Activated naive CD4-positive, alpha-beta T cell treated with Interleukin-2 at 50 U/mL for 16 hours (primary cell): ENCODE measurements at regions not wholly inside any gene's neighbourhood (a gene's known extent, or its start where the extent isn't known, plus 50 kb on each side); places are given as distances from the start of the nearest gene placed in this dataset.
"Not testable (repeated sequence)": the region's sequence is repeated elsewhere in the genome, so short reads cannot be mapped to it uniquely, and the experiment has no call there.

ENCODE experiments used
- DNase-seq: peaks from one replicate; pipeline ENCODE4 v3.0.0-alpha.2; 2020

GRCh38 chr10:90199513-90199912 lies 498.1 kb downstream of the KIF20B start:
- DNase-seq: no peak

GRCh38 chr10:90204131-90204955 lies 503.0 kb downstream of the KIF20B start:
- DNase-seq: no peak

- no peak for DNase-seq
Observed at GRCh38 chr10:90204956-90205314, 503.5 kb downstream of the KIF20B start.

GRCh38 chr10:90205340-90205739 lies 503.9 kb downstream of the KIF20B start:
- DNase-seq: no peak

GRCh38 chr10:90213346-90213745 lies 512.0 kb downstream of the KIF20B start:
- no peak for DNase-seq

GRCh38 chr10:90218846-90219245 lies 517.5 kb downstream of the KIF20B start:
- DNase-seq: no peak

- no peak for DNase-seq
Observed at GRCh38 chr10:90222372-90222771, 521.0 kb downstream of the KIF20B start.

- no peak for DNase-seq
Observed at GRCh38 chr10:90222939-90223338, 521.5 kb downstream of the KIF20B start.

GRCh38 chr10:90224791-90225566 lies 523.6 kb downstream of the KIF20B start:
- no peak for DNase-seq

- no peak for DNase-seq
Observed at GRCh38 chr10:90226517-90226916, 525.1 kb downstream of the KIF20B start.

GRCh38 chr10:90227217-90227656 lies 525.8 kb downstream of the KIF20B start:
- DNase-seq: no peak

GRCh38 chr10:90227786-90228185 lies 526.4 kb downstream of the KIF20B start:
- DNase-seq: no peak

- no peak for DNase-seq
Observed at GRCh38 chr10:90229486-90229885, 528.1 kb downstream of the KIF20B start.

- not testable (repeated sequence) for DNase-seq
Observed at GRCh38 chr10:90233805-90234204, 532.4 kb downstream of the KIF20B start.

GRCh38 chr10:90245623-90246022 lies 544.2 kb downstream of the KIF20B start:
- no peak for DNase-seq

- DNase-seq: not testable (repeated sequence)
Observed at GRCh38 chr10:90250784-90251183, 549.4 kb downstream of the KIF20B start.

GRCh38 chr10:90269699-90270098 lies 568.3 kb downstream of the KIF20B start:
- DNase-seq: no peak

- no peak for DNase-seq
Observed at GRCh38 chr10:90274721-90275468, 573.5 kb downstream of the KIF20B start.

- DNase-seq: no peak
Observed at GRCh38 chr10:90276894-90277475, 575.6 kb downstream of the KIF20B start.

GRCh38 chr10:90286406-90286805 lies 571.4 kb downstream of the HTR7 start:
- DNase-seq: no peak

- DNase-seq: no peak
Observed at GRCh38 chr10:90286941-90287340, 570.9 kb downstream of the HTR7 start.

- no peak for DNase-seq
Observed at GRCh38 chr10:90288391-90288933, 569.4 kb downstream of the HTR7 start.

- no peak for DNase-seq
Observed at GRCh38 chr10:90289037-90289436, 568.8 kb downstream of the HTR7 start.
